Memory B cell (primary cell): ENCODE measurements at regions not wholly inside any gene's neighbourhood (a gene's known extent, or its start where the extent isn't known, plus 50 kb on each side); places are given as distances from the start of the nearest gene placed in this dataset.

Source experiments
- ATAC-seq: fragments of 150-1000 bp; cut with Tn5 transposase; 2 replicates; pipeline ENCODE4 v1.10.0; 2021; ENCODE audit warnings: low read depth, mild to moderate bottlenecking, moderate library complexity
- DNase-seq, 2 donors: peaks; one replicate each; pipeline ENCODE4 v3.0.0; 2022; ENCODE audit warnings: low spot score in 2 of 2
- H3K27ac Mint-ChIP-seq: one replicate; pipeline ENCODE4 v1.8.0; 2022; ENCODE audit warnings: mild to moderate bottlenecking, moderate library complexity, mixed read lengths
- H3K27me3 Mint-ChIP-seq: one replicate; pipeline ENCODE4 v1.8.0; 2022; ENCODE audit warnings: mixed read lengths
- H3K36me3 Mint-ChIP-seq: one replicate; pipeline ENCODE4 v1.8.0; 2022; ENCODE audit warnings: mild to moderate bottlenecking, mixed read lengths
- H3K4me1 Mint-ChIP-seq: one replicate; pipeline ENCODE4 v1.8.0; 2022; ENCODE audit warnings: mixed read lengths
- H3K4me3 Mint-ChIP-seq: one replicate; pipeline ENCODE4 v1.8.0; 2022; ENCODE audit warnings: mild to moderate bottlenecking, moderate library complexity, mixed read lengths
- H3K9me3 Mint-ChIP-seq: one replicate; pipeline ENCODE4 v1.8.0; 2022; ENCODE audit warnings: mixed read lengths

DNA sequence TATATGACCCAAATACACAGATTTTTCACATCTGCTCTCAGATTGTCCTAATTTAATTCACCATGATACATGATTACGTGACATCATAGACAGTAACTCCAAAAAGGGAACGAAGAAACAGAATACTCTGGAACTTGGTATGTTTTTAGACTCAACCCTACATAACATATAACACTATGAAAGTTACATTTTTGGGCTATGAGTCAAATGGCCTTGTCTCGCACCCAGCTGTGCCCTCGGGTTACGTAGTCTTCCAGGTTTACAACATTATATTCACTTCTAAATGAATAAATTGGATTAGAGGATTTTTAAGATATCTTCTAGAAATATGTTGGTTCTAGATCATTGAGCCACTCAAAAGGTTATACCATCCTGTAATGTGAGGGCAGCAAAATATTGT lies 2089.6 kb upstream of the TENM3 start:
- Mint-ChIP-seq H3K27ac (no peak overlapping the region), H3K9me3 (peaks cover 1% of the 10 kb centered on the region), H3K4me1 (no peaks in the 10 kb centered on the region), H3K27me3 (no peaks in the 10 kb centered on the region), H3K4me3 (no peak overlapping the region), H3K36me3 (no peaks in the 10 kb centered on the region)
- DNase-seq (no peak), ATAC-seq (no peak)

DNA sequence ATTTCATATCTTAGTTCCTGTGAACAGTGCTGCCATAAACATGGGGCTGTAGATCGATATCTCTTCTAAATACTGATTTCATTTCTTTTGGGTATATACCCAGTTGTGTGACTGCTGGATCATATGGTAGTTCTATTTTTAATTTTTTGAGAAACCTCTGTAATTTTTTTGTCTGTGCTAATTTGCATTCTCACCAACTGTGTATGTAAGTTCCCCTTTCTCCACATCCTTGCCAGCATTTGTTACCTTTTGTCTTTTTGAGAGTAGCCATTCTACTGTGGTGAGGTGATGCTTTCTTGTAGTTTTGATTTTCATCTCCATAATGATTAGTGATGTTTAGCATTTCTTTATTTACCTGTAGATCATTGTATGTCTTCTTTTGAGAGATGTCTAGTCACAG lies 2086.5 kb upstream of the TENM3 start:
- ATAC-seq, result no peak
- DNase-seq, result no peak
- Mint-ChIP-seq H3K27ac (no peak overlapping the region), H3K9me3 (peaks cover 1% of the 10 kb centered on the region), H3K36me3 (no peaks in the 10 kb centered on the region), H3K27me3 (no peaks in the 10 kb centered on the region), H3K4me3 (no peak overlapping the region), H3K4me1 (no peaks in the 10 kb centered on the region)

DNA sequence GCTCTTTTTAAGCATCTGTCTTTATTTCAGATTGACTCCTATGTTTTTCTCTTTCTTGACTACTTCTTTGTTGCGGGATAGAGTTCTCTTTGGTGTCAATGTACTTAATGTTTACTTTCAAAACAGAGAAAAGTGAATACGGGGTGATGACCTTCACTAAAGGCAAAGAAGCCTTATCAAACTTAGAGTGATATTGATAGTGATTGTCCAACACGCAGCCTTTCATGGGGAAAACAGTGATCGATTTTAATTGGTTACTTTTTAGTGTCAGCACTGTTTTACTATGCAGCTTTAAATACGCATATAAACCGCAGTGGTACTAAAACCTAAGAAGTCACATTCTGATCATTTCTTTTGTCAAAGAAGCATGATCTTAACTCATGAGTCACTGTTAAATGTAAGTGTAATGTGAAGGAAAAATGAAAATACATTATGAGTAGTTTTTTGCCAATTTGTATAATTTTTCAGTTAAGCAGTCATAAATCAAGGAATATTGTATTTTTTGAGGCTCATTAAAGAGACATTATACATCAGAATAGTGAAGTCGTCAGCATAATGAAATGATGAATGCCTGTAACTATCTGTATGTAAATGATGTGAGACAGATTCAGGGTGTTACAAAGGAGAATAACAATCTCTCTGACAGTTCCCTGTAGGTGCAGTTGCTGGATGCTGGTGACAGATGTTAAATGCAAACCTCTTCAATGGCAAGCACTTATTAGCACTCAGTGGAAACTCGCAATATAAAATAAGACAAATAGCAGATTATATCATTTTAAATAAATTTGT lies 2082.8 kb upstream of the TENM3 start:
- H3K9me3 Mint-ChIP-seq, result no peaks in the 10 kb centered on the region
- no peak overlapping the region for H3K4me3 Mint-ChIP-seq
- ATAC-seq (no peak), DNase-seq (no peak)
- H3K27ac Mint-ChIP-seq, result no peak overlapping the region
- H3K27me3 Mint-ChIP-seq, result no peaks in the 10 kb centered on the region
- no peaks in the 10 kb centered on the region for H3K36me3 Mint-ChIP-seq
- no peaks in the 10 kb centered on the region for H3K4me1 Mint-ChIP-seq

DNA sequence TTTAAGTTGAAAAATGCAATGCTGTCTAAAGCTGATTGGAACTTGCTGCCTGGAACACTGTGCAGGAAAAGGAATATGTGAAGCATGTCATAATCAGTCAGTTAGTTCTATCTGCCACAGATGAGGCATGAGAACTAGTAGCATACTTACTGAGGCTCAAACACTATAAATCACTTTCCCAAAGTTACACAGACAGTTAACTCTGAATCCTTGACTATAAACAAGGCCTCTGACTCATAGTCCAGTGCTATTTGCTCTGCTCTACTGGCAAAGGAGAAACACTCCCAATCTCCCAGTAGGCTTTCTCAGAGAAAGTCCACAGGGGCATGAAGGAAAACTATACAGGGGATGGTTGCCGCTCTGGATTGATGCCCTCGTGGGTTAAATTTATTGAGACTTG lies 2078.4 kb upstream of the TENM3 start:
- H3K36me3 Mint-ChIP-seq, result no peaks in the 10 kb centered on the region
- H3K27ac Mint-ChIP-seq, result no peak overlapping the region
- H3K4me3 Mint-ChIP-seq, result no peak overlapping the region
- ATAC-seq (no peak), DNase-seq (no peak)
- H3K4me1 Mint-ChIP-seq, result no peaks in the 10 kb centered on the region
- H3K27me3 Mint-ChIP-seq, result no peaks in the 10 kb centered on the region
- H3K9me3 Mint-ChIP-seq, result no peaks in the 10 kb centered on the region

DNA sequence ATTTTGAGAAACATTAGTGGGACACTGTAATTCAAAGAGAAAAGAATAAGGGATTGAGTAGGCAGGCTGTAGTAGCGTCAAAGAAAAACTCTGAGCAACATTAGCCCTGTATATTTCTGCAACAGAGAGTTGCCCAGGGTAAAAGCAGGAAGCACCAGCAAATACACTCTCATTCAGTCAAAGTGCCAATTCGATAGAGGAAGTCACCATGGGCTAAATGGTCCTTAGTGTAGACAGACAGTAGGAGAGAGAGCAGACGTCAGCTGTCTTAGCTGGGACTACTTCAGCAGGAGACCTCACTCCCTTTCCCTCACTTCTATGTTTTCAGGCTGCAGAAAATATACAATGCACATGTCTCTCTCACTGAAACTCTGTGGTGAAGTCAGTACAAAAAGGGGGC lies 2073.8 kb upstream of the TENM3 start:
- H3K4me3 Mint-ChIP-seq, result no peak overlapping the region
- H3K27ac Mint-ChIP-seq, result no peak overlapping the region
- no peak for DNase-seq
- no peaks in the 10 kb centered on the region for H3K27me3 Mint-ChIP-seq
- no peaks in the 10 kb centered on the region for H3K36me3 Mint-ChIP-seq
- no peaks in the 10 kb centered on the region for H3K9me3 Mint-ChIP-seq
- H3K4me1 Mint-ChIP-seq, result no peaks in the 10 kb centered on the region
- no peak for ATAC-seq

DNA sequence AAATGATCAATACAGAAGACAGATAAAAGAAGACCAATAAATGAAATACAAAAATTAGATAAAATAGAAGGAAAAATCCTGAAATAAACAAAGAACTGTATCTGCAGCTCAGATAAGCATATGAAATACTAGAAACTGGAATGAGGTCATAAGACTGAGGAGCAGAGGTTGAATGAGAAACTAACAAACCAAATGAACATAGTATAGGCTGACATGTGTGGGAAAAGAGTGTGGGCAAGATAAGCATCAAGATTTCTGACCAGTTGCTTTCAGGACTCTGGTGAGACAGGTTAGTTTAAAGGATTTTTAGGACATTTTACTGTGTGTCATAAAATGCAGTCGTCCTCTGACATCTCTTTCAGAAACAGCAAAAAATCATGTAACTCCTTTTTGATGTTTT lies 2073.2 kb upstream of the TENM3 start:
- Mint-ChIP-seq H3K27ac (no peak overlapping the region), H3K36me3 (no peaks in the 10 kb centered on the region)

DNA sequence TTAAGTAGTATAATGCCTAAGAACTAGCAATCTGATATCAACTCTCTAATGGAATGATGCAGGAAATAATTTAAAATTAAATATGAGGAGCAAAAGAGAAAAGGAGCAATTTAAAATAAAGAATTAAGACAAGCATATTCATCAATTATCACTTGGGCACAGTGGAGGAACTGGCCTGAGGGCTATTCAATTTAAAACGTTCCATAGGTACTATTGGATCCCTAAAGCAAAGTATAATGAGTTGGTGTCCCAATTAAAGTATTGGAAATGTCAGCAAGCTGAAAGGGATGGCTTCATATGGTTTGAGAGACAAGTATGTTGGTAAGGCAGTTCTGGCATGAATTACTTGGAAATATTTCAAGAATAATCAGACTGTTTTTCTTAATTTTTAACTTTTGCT lies 2064.1 kb upstream of the TENM3 start:
- ATAC-seq (no peak), DNase-seq (no peak)
- Mint-ChIP-seq H3K9me3 (peaks cover 3% of the 10 kb centered on the region), H3K27ac (no peak overlapping the region), H3K4me1 (no peaks in the 10 kb centered on the region), H3K4me3 (no peak overlapping the region), H3K27me3 (no peaks in the 10 kb centered on the region), H3K36me3 (no peaks in the 10 kb centered on the region)

More for the DNA sequence above, 2073.2 kb upstream of the TENM3 start:
- Mint-ChIP-seq H3K4me3 (no peak overlapping the region), H3K9me3 (no peaks in the 10 kb centered on the region), H3K27me3 (no peaks in the 10 kb centered on the region), H3K4me1 (no peaks in the 10 kb centered on the region)
- ATAC-seq (no peak), DNase-seq (no peak)

DNA sequence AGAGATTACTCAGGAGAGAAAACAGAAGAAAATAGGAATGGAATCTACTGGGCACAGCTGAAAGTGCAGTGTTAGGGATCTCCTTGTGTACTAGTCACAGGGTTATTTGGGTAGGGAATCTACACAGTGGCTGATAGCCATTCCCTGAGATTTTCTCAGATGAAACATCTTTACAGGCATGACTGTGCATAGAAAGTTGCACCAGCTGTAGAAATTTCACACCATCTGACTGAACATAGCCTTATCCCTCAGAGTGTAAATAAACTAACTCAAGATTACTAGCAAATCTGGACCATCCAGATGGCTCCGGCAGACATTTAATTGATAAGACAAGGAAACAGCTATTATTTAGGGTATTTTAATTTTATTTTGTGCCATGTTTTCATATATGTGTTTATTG lies 2053.5 kb upstream of the TENM3 start:
- Mint-ChIP-seq H3K9me3 (no peaks in the 10 kb centered on the region), H3K4me1 (no peaks in the 10 kb centered on the region), H3K27ac (no peak overlapping the region), H3K36me3 (no peaks in the 10 kb centered on the region), H3K4me3 (no peak overlapping the region), H3K27me3 (no peaks in the 10 kb centered on the region)
- ATAC-seq, result no peak
- no peak for DNase-seq

DNA sequence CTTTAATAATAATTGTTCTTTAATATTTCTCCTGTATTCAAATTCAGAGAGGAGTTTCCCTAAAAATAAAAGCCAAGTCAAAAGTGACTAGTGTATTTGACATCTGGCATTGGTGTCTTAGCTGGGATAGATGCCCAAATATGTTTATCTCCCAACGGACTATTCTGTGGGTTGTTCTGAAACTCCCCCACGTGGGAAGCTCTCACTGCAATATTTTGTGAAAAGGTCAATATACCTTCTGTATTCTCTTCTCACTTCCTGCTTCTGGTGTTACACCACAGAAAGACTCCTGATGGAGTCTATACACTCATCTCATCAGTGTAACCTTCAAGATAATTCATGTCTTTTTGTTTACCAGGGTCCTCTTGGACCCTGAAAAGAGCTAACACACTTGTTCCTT lies 2052.8 kb upstream of the TENM3 start:
- H3K36me3 Mint-ChIP-seq, result no peaks in the 10 kb centered on the region
- no peak for ATAC-seq
- no peaks in the 10 kb centered on the region for H3K27me3 Mint-ChIP-seq
- no peak overlapping the region for H3K4me3 Mint-ChIP-seq
- H3K9me3 Mint-ChIP-seq, result no peaks in the 10 kb centered on the region
- DNase-seq, result no peak
- no peak overlapping the region for H3K27ac Mint-ChIP-seq
- H3K4me1 Mint-ChIP-seq, result no peaks in the 10 kb centered on the region

DNA sequence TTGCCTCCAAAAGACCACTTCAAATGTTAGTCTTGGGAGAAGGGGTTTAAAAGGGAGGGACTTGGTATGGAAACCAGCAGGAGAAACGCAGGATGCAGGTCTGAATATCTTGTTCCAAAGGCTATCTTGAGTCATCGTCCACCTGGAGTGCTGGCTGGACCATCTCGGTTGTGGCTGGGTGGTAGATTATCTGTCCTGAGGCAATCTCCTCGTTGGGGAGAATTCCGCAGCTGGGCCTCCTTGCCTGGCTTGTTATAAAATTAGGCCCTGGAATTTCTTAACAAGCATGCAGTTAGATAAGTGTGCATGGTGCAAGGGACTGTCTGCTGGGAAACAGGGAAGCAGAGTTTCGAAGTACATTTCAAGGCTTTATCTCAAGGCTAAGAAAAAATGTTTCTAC lies 2045.7 kb upstream of the TENM3 start:
- H3K4me1 Mint-ChIP-seq, result no peaks in the 10 kb centered on the region
- no peaks in the 10 kb centered on the region for H3K27me3 Mint-ChIP-seq
- H3K36me3 Mint-ChIP-seq, result no peaks in the 10 kb centered on the region
- DNase-seq (no peak), ATAC-seq (no peak)
- no peak overlapping the region for H3K4me3 Mint-ChIP-seq
- no peak overlapping the region for H3K27ac Mint-ChIP-seq
- no peaks in the 10 kb centered on the region for H3K9me3 Mint-ChIP-seq

DNA sequence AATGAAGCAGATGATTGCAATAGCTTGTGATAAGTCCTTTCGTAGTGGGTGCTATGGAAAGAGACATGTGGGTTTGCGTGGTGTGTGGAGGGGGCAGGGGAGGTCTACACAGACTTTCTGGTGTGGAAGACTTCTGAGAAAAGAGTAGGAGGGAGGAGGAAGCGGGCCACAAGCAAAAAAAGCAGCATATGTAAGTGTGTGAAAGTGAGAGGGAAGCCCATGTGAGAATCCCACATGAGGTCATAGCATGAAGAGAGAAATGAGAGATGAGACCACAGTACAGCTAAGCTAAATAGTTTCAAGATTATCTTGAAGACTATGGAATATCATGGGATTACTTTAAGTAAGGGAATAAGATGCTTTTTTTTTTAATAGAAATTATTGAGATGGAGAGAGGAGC lies 2039.9 kb upstream of the TENM3 start:
- no peaks in the 10 kb centered on the region for H3K4me1 Mint-ChIP-seq
- no peaks in the 10 kb centered on the region for H3K27me3 Mint-ChIP-seq
- ATAC-seq (no peak), DNase-seq (no peak)
- H3K27ac Mint-ChIP-seq, result no peak overlapping the region
- no peaks in the 10 kb centered on the region for H3K9me3 Mint-ChIP-seq
- H3K4me3 Mint-ChIP-seq, result no peak overlapping the region
- H3K36me3 Mint-ChIP-seq, result no peaks in the 10 kb centered on the region

DNA sequence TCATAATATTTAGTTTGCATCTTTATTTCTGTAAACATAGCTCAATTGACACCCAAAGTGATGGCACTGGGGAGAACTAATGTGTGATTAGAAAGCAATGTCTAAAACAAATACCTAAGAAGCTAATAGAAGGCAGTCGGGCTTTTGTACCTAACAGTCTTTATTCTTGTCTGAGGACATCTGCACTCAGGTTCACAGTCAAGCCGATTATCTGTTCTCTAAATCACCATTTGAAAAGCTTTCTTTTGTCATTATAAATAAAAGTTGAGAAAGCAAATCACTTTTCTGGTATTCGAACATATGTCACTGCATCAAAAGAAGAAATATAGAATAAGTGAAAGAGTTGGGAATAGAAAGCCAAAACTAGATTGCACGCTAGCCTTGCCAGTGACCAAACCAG lies 2037.9 kb upstream of the TENM3 start:
- Mint-ChIP-seq H3K4me1 (no peaks in the 10 kb centered on the region), H3K9me3 (no peaks in the 10 kb centered on the region), H3K4me3 (no peak overlapping the region), H3K27me3 (no peaks in the 10 kb centered on the region), H3K27ac (no peak overlapping the region), H3K36me3 (no peaks in the 10 kb centered on the region)
- DNase-seq (no peak), ATAC-seq (no peak)

DNA sequence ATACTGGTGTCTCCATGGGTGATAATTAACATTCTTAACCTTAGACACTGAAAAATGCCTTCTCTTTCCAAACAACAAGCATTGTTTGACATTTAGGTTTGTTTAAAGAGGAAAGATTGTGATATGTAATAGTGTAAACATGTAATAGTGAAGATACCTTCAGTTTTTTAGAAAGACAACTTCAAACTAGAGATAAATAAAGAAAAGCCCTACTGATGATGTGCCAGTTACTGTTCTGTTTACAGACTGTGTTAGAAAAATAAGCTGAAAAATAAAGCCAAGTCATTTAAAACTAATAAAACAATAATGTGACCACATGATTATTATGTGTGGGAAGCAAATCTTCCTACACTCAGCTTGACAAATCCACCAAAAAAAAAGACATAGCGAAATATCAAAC lies 2035.3 kb upstream of the TENM3 start:
- H3K9me3 Mint-ChIP-seq, result no peaks in the 10 kb centered on the region
- no peaks in the 10 kb centered on the region for H3K36me3 Mint-ChIP-seq
- H3K27me3 Mint-ChIP-seq, result no peaks in the 10 kb centered on the region
- H3K27ac Mint-ChIP-seq, result no peak overlapping the region
- DNase-seq (no peak), ATAC-seq (no peak)
- no peak overlapping the region for H3K4me3 Mint-ChIP-seq
- no peaks in the 10 kb centered on the region for H3K4me1 Mint-ChIP-seq

DNA sequence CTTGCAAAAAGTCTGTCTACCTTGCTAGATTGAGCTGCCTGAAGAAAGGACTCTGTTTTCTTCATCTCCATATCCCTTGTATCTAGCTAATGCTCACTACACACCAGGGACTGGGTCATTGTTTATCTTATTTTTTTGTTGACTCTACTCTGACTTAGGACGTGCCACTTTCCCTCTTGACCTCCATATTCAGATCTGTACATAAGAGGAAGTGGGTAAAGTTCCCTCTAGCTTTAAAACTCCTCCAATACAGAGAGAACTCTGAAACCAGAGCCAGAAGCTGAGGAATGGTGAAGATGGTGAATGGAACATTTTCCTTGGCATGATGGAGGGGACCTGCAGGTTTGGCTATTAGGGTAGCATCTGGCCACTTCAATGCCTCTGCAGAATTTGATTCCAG lies 2026.1 kb upstream of the TENM3 start:
- ATAC-seq, result no peak

DNA sequence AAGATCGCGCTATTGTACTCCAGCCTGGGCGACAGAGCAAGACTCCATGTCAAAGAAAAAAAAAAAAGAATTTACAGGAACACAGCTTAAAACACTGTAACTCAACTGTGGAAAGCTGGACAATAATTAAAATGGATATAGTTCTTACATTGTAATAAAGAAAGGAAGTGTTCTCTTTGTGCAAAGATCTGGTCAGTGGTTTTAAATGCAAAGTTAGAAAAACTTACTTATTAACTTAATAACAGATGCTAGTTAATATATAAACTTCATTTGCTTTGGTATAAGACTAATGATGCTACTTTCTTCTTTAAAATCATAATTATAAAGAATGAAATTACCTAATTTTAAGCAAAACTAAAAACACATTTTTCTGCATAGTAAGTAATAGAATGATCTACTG lies 2024.1 kb upstream of the TENM3 start:
- DNase-seq, result no peak
- no peak for ATAC-seq
- Mint-ChIP-seq H3K27me3 (no peaks in the 10 kb centered on the region), H3K9me3 (peaks cover 10% of the 10 kb centered on the region), H3K27ac (no peak overlapping the region), H3K36me3 (no peaks in the 10 kb centered on the region), H3K4me1 (no peaks in the 10 kb centered on the region), H3K4me3 (no peak overlapping the region)

More for the DNA sequence above, 2026.1 kb upstream of the TENM3 start:
- no peaks in the 10 kb centered on the region for H3K4me1 Mint-ChIP-seq
- H3K36me3 Mint-ChIP-seq, result no peaks in the 10 kb centered on the region
- no peak for DNase-seq
- H3K4me3 Mint-ChIP-seq, result no peak overlapping the region
- no peaks in the 10 kb centered on the region for H3K27me3 Mint-ChIP-seq
- no peak overlapping the region for H3K27ac Mint-ChIP-seq
- H3K9me3 Mint-ChIP-seq, result peaks cover 6% of the 10 kb centered on the region
